ENCODE measurements at regions not wholly inside any gene's neighbourhood (a gene's known extent, or its start where the extent isn't known, plus 50 kb on each side); places are given as distances from the start of the nearest gene placed in this dataset.

- Mint-ChIP-seq H3K36me3 (ENCODE audit: low read depth) (no peaks in the 10 kb centered on the region), H3K27me3 (ENCODE audit: low read depth) (no peaks in the 10 kb centered on the region), H3K4me3 (no peak overlapping the region), H3K4me1 (no peaks in the 10 kb centered on the region), H3K9me3 (no peaks in the 10 kb centered on the region), H3K27ac (ENCODE audit: unreplicated experiment) (no peak overlapping the region)
- no peak for TF ChIP-seq CTCF (conservative IDR thresholded peaks at IDR 0.05)
- DNase-seq (ENCODE audit: low read depth, low spot score), result no peak
Measured at GRCh38 chr9:3687145-3687544, 161.3 kb upstream of the RFX3 start.

- H3K4me1 Mint-ChIP-seq, result no peaks in the 10 kb centered on the region
- H3K36me3 Mint-ChIP-seq (ENCODE audit: low read depth), result no peaks in the 10 kb centered on the region
- H3K27me3 Mint-ChIP-seq (ENCODE audit: low read depth), result no peaks in the 10 kb centered on the region
- no peak overlapping the region for H3K4me3 Mint-ChIP-seq
- no peak for TF ChIP-seq CTCF (conservative IDR thresholded peaks at IDR 0.05)
- no peak for DNase-seq (ENCODE audit: low read depth, low spot score)
- no peak overlapping the region for H3K27ac Mint-ChIP-seq (ENCODE audit: unreplicated experiment)
- no peaks in the 10 kb centered on the region for H3K9me3 Mint-ChIP-seq
Measured at GRCh38 chr9:3682186-3682585, 156.4 kb upstream of the RFX3 start.

- DNase-seq (ENCODE audit: low read depth, low spot score), result no peak
- Mint-ChIP-seq H3K9me3 (no peaks in the 10 kb centered on the region), H3K4me3 (no peak overlapping the region), H3K27ac (ENCODE audit: unreplicated experiment) (no peak overlapping the region), H3K4me1 (no peaks in the 10 kb centered on the region), H3K36me3 (ENCODE audit: low read depth) (peaks cover 4% of the 10 kb centered on the region), H3K27me3 (ENCODE audit: low read depth) (no peaks in the 10 kb centered on the region)
- TF ChIP-seq CTCF (conservative IDR thresholded peaks at IDR 0.05), result no peak
Measured at GRCh38 chr9:3677541-3677940, 151.7 kb upstream of the RFX3 start.

GRCh38 chr9:3676766-3677165 is 151.0 kb upstream of the RFX3 start:
- Mint-ChIP-seq H3K27me3 (ENCODE audit: low read depth) (no peaks in the 10 kb centered on the region), H3K36me3 (ENCODE audit: low read depth) (peaks cover 4% of the 10 kb centered on the region), H3K4me1 (no peaks in the 10 kb centered on the region), H3K27ac (ENCODE audit: unreplicated experiment) (no peak overlapping the region), H3K4me3 (no peak overlapping the region), H3K9me3 (no peaks in the 10 kb centered on the region)
- no peak for DNase-seq (ENCODE audit: low read depth, low spot score)
- TF ChIP-seq CTCF (conservative IDR thresholded peaks at IDR 0.05), result no peak

GRCh38 chr9:3675946-3676345 is 150.1 kb upstream of the RFX3 start:
- Mint-ChIP-seq H3K27me3 (ENCODE audit: low read depth) (no peaks in the 10 kb centered on the region), H3K36me3 (ENCODE audit: low read depth) (peaks cover 4% of the 10 kb centered on the region), H3K9me3 (no peaks in the 10 kb centered on the region), H3K4me3 (no peak overlapping the region), H3K4me1 (no peaks in the 10 kb centered on the region), H3K27ac (ENCODE audit: unreplicated experiment) (no peak overlapping the region)
- DNase-seq (ENCODE audit: low read depth, low spot score), result no peak
- no peak for TF ChIP-seq CTCF (conservative IDR thresholded peaks at IDR 0.05)

- no peak for DNase-seq (ENCODE audit: low read depth, low spot score)
- no peak for TF ChIP-seq CTCF (conservative IDR thresholded peaks at IDR 0.05)
- Mint-ChIP-seq H3K4me1 (no peaks in the 10 kb centered on the region), H3K27me3 (ENCODE audit: low read depth) (no peaks in the 10 kb centered on the region), H3K4me3 (no peak overlapping the region), H3K27ac (ENCODE audit: unreplicated experiment) (no peak overlapping the region), H3K36me3 (ENCODE audit: low read depth) (peaks cover 4% of the 10 kb centered on the region), H3K9me3 (no peaks in the 10 kb centered on the region)
Measured at GRCh38 chr9:3674561-3674960, 148.8 kb upstream of the RFX3 start.
